ENCODE measurements at regions not wholly inside any gene's neighbourhood (a gene's known extent, or its start where the extent isn't known, plus 50 kb on each side); places are given as distances from the start of the nearest gene placed in this dataset.

DNA sequence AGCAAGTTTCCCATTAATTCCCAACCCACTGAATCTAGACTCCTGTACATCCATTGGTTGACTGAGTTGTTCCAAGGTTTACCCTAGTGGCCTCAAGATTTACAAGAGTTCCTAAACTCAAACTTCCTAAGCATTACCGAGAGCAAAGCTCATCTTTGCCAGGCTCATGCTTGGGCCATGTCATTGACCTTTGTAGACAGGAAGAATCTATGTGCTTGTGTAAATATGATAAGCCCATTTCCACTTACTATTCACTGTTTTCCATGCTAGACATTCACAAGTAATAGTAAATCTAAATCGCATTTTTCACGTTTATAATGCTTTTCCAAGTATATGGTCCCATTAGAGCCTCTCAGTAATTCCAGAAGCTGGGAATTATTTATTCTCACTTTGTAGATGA lies 534.5 kb upstream of the CLINT1 start:
- DNase-seq, result no peak

DNA sequence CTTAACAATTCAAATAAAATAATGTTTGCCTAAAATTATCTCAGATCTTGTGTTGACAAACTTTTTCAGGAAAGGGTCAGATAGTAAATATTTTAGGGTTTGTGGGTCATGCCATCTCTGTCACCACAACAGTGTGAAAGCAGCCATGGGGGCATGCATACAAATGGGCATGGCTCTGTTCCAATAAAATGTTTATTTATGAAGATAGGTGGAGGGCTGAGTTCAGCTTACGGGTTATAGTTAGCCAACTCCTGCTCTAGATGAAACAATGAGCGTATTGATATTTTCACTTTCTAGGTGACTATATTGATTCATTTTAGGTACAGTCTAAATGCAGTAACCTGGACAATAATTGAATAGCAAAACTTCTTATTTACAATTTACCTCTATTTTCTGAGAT lies 533.8 kb upstream of the CLINT1 start:
- DNase-seq, result no peak

DNA sequence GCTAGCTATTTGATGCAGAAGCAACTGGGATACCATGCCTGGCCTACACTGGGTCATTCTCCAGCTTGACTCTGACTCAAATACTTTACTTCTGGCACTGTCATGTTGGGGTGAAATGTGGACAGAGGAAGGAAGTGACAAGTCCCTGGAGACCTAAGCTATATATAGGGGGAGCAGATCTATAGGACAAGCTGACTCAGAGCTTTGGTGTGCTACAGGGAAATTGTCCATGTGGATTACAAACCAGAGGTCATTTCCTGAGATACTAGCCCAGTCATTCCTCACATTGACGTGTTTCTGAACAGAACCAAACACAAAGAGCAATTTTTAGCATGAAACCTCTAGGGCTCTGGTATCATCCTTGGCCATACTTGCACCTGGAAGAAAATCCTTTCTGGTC lies 531.6 kb upstream of the CLINT1 start:
- no peak for DNase-seq

DNA sequence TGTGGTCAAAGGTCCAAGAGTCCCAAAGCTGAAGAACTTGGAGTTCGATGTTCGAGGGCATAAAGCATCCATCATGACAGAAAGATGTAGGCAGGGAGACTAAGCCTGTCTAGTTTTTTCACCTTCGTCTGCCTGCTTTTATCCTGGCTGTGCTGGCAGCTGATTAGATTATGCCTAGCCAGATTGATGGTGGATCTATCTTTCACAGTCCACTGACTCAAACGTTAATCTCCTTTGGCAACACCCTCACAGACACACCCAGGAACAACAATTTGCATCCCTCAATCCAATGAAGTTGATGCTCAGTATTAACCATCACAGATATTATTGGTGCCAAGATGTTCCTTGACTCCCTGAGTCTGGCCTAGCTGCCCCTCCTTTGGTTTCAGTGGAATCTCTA lies 530.8 kb upstream of the CLINT1 start:
- no peak for DNase-seq

DNA sequence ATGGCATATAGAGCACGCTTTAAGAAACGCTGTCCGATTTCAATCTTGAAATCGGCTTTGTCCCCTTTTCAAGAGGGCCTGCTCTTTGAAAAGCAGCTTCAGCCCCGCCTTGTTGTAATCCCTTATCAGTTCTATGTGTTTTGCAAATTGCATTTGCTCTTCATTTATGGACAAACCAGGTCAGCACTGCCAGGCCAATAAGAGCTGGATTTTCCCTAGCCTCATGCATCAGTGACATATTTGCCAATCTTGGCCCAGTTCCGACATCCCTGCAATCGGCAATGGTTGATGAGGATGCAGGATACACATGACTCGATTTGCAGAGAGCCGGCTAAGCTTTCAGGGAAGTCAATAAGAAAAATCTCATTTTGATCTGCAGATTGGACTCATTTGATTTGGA lies 529.1 kb upstream of the CLINT1 start:
- no peak for DNase-seq

DNA sequence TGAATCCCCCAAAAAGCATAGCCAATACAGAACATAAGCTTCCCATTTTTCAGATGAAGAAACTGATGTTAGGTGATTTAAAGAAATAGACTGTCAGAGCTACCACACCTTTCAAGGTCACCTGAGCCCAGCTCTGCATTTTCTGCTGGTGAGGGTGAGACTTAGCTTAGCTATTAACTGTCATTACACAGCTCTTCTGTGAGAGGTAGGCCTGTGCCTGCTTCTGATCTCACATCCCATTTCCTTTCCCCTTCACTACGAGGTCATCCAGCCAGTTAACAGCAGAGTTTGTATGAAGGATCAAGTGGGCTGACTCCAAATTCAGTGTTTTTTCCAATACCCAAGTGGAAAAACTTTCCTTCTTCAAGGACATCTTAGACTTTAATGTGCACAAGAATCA lies 528.6 kb upstream of the CLINT1 start:
- DNase-seq, result no peak

DNA sequence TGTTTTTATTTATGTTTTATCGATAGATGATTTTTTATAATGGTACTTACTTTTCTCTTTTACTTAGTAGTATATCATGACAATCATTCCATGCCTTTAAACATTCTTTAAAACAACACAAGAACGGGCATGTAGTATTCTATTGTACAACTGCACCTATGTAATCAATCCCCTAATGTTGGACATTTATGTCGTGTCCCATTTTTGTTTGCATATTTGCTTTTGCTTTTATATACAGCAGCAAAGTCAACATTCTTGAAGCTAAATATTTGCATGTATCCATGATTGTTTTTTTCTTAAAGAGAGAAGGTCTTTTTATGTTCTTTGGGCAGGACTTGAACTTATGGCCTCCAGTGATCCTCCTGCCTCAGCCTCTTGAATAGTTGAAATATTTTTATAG lies 527.0 kb upstream of the CLINT1 start:
- no peak for DNase-seq

DNA sequence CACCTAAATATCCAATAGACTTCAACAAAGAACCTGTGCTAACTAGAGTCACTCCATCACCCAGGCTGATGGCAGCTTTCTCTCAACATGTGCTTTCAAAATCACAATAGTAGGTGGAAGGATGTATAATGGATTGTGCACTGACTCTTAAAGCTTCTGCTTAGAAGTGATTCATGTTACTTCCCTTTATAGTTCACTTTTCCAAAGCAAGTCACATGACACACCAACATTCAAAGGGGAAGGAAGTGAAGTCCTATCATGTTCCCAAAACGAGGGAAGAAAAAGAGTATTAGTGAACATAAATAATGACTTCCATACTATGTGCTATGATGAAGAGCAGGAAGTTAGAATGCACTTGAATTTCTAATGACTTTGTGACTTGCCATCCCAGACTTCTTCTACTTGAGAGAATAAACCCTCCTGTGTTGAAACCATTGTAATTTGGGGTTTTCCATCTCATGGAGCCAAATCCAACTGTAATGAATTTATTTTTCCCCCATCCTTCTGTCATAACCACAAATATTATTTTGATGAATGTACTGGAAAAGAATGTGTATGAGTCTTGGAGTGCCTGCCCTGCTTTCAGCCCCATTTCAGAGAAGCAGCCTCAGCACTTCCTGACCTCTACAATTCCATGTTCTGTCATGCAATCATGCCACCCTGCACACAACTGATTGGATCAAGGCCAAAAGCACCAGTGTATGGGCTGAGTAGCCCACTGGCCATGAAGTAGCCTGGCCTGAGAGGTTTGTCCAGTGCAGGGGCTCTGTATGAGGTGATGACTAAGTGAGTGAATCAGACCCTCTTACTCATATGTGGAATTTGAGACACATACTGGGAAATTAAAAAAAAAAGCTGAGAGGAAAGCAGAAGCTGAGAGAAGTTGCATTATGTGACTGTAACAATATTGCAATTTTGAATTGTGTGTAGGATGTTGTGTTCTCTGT lies 525.9 kb upstream of the CLINT1 start:
- no peak for DNase-seq

DNA sequence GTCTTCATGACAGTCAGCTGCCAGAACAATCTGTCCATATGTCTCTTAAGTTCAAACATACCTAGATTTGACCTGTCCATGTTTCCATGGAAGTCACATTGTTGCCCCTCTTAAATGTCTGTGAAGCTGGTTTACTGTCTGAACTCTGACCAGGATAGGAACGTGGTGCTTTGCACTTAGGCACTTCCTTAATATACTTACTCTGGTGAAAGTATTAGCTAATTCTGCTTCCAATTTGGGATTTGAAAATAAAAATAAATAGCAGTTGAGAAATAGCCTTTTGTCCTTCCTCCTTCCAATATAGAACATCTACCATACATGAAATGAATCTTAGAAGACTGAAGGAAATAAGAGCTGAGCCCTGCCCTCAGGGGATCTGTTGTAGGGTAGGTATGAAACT lies 524.5 kb upstream of the CLINT1 start:
- no peak for DNase-seq

DNA sequence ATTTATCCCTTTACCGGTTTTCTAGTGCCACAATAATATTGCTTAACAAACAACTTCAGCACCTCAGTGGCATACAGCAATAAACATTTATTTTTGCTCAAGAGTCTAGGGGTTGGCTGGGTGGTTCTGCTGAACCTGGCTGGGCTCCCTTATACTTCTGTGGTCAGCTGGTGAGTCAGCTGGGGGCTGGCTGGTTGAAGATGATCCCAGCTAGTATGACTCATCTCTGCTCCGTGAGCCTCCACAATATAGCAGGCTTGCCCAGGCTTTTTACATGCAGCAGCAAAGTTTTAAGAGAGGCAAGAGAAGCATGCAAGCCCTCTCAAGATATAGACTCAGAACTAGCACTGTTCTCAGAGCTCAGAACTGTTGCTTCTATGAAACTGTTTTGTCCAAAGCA lies 523.5 kb upstream of the CLINT1 start:
- peak; percentile 14 for DNase-seq

DNA sequence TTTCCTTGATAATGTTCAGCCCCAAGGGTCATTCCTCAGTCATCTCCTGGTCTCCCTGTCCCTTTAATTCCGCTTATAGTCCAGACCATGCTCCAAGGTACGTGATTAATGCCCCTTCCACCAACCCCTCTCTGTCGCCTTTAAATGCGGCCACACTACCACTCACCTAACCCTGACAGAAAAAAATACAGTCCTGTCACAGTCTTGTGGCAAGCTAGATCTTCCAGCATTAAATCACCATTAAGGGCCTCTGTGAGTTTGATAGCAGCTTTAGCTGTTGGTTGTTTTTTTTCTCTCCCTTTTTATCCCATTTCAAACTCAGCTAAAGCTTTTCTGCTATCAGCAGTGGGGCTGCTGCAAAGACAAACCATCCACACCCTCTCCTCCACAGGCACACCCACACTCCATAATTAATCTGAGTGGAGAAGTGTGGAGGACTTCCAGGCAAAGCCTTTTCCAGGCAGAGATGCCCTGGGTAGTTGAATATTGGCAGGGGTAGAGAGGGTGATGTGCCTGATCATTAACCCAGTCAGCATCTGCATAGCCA lies 522.7 kb upstream of the CLINT1 start:
- DNase-seq, result no peak

DNA sequence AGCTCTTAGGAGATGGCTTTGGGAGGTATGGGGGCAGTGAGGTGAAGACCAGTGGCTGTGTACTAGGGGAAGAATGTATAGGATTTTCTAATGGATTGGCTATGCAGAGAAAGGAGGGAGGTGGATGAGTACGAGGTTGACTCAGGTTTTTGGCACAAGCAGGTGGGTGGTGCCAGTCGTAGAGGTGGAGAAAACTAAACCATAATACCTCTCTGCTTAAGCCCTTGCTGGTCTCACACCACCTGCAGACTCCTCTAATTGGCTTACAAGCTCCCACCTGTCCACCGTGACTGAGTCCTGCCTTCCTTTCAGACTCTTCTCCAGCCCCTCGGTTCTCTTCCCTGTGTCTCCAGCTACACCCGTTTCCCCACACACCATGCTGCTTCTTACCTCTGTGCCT lies 521.7 kb upstream of the CLINT1 start:
- DNase-seq, result no peak

DNA sequence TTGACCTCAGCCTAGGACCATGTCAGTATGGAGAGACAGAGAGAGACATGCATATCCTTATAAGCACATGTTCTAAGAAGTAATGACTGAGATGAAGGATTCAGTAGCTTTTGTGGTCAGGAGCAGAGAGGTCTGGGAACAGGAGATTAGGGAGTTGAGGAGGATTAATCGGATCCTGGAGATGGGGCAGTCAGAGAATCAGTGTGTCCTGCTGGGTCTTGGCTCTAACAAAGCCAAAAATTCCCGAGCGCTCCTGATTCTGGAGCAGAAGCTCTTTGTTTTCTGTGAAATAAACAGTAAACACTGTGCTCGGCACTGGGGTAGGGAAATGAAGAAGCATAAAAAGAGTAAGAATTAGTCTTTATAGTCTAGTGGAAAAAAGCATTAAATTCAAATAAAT lies 520.0 kb upstream of the CLINT1 start:
- no peak for DNase-seq

DNA sequence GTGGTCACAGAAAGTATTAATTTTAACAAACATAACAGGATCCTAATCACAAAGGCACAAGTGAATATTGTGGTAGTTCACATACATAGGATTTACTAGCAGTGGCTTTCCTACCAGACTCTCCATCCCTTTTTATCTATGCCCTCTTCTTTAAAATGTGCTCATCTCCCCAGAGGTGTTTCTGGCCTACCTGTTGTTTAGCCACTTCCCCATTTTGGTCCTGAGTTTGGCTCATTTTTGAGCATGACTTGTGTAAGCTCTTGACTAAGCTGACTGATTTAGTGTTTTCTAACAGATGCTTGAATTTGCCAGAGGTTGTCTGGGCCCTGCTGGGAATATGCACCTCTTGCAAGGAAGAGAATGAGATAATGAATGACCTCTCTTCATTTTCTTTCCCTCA lies 517.7 kb upstream of the CLINT1 start:
- no peak for DNase-seq

DNA sequence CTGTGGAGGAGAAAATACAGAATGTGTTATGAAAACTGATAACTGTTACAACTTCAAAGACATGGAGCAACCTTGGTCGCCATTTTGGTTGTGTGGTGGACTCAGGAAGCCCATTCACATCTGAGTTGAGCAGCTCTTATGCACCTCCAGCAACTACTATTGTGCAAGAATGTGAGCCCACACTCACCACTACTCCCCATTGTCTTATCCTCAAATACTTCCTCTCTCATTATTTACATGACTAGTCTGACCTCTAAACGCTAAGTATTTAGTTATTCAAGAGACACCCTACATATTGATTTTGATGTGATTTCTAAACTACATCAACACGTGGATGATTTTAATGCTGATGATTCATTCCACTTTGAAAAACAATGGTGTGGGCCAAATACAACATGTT lies 516.6 kb upstream of the CLINT1 start:
- no peak for DNase-seq

DNA sequence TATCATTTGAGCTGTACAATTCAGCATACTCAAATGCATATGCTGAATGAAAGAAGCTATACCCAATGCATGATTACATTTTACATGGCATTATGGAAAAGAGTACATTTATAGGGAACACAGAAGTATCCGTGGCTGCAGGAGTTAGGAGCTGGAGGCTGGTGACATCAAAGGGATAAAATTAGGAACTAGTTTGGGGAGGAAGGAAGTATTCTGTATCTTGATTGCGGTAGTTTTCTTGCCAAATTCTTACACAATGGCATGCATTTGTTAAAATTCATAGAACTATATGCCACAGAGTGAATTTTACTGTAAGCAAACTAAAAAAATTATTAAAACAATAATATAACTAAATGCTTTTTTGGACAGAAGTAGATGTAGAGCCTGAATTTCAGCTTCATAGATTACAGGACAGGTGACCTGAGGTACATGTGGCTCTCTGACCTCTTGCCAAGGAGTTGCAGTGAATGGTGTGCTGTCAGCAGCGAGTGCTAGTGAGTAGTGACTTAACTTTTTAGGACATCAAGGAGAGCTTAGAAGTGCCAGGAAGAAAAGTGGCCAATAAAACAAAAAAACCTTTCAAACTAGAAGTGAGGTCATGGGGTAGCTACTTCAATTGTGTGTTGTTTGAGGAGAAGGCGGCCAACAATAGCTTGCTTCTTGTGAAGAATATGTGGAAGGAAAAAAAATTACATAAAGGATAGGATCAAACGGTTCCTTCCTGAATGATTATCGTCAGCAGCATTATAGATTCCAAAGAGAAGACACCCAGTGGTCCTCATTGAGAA lies 514.9 kb upstream of the CLINT1 start:
- DNase-seq, result no peak

DNA sequence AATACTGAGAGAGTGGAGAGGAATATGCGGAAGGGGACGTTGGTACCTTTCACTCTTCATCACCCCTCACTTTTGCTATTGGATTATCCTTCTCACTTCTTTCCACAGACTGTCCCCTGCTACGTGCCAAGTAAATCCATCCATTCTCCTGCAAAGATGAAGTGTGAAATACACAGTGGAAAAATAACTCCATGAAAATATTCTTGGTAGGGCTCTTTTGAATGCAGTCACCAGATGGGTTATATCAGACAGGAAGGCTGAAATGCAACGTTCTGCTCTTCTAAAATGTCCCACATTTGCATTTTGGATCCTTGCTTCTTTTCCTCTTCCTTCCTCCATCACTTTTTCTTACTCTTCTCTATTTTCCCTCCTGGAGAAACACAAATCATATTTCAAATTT lies 510.3 kb upstream of the CLINT1 start:
- DNase-seq, result no peak

DNA sequence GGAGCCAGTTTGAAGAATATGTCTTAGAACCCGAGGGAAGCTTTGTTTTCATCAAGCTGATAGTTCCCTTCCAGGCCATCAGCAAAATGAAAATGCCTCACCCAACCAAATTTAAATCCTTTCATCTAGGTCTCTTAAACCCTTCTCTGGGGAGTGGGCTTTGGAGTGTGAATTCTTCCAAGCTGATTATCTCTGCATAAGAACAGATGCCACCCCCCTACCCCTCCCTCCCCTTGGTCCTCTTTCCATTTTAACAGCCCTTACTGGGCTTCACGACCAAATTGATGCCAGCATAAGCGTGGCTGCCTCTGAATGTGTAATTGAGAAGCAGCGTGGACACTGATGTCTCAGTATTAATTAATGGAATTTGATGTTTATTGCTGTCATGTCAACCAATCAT lies 509.7 kb upstream of the CLINT1 start:
- no peak for DNase-seq

DNA sequence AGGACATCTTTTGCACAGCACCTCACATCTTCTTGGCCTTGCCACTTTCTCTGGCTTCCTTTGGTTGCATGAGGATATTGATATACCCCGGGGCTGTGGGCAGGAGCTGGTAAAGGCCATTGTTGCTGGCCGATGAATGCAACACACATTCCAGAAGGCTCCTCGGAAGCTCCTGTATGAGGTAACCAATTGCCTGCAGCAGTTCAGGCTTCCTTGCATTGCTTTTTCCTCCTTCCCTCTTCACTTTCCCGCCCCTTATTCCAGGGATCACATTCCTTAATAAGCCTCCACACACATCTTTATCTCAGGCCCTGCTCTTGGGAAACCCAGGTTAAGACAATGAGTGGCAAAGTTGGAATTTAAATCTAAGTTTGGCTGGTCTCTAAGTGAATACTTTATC lies 505.4 kb upstream of the CLINT1 start:
- no peak for DNase-seq

DNA sequence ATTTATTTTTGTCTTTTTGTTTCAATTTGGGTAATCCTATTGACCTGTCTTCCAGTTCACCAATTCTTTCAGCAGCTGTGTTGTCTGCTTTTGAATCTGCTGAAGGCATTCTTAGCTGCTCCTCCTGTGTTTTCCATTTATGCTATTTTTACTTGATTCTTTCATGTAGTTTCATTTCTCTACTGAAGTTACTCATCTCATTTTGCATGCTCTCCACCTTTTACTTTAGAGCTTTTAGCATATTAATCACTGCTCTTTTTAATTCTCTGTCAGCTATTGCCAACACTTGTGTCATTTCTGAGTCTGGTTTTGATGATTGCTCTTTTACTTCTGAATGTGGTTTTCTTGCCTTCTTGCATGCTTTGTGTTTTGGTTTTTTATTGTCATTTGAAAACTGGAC lies 496.0 kb upstream of the CLINT1 start:
- DNase-seq, result no peak

DNA sequence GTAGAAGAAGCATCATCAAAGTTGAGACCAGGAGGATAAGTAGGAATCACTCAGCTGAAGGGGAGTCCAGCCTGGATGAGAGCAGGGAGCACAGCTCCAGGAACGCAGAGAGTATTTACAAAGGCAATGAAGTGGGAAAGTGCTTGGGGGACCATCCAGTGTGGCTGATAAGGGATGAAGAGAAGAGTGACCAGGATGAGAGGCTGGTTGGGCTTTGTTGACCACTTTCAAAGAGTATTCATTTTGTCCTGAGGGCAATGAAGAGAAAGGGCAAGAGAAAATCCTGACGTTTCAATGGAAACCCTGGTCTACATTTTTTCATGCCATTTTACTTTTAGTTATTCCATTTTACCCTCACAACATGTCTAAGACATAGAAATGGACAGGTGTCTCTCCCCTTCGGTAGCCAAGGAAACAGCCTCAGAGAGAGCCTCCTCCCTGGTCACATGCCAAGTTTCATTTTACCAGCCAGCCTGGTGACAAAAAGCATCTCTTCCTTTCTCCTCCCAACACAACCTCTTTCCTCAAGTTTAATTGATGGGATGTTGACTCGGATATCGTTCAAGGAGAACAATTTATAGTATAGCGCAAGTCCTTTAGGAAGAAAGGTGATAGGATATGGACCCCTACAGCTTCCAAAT lies 492.7 kb upstream of the CLINT1 start:
- DNase-seq, result no peak

DNA sequence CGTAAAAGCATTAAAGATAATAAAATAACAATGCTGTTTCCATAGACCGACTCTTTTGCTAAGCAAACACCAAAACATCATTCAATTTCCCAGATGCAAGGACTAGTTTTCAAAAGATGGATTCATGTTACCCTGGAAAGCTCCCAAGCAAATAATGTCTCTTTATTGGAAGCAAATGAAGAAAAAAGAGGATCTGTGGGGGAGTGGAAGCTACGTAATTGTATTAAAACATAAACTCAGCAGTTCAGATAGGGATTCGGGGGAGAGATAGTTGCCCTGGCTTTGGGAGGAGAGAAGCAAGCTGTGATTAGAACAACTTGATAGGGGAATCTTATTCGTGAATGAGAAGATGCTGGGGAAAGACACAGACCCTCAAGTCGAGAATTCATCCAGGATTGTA lies 491.0 kb upstream of the CLINT1 start:
- no peak for DNase-seq

DNA sequence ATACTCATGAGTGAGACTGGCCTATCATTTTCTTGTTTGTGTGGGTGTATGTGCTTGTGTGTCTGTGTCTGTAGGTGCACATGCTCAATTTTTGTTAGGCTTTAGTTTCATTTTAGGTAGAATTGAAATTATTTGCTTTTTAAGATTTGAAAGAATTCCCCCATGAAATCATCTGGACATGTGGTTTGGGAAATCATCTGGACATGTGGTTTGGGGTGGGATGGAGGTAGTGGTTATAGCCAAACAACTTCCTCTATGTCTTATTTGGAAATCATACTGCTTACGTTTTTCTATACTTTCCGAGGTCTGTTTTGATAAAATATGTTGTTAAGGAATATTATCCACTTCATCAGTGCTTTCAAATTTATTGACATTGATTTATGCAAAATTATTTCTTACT lies 485.4 kb upstream of the CLINT1 start:
- no peak for DNase-seq

DNA sequence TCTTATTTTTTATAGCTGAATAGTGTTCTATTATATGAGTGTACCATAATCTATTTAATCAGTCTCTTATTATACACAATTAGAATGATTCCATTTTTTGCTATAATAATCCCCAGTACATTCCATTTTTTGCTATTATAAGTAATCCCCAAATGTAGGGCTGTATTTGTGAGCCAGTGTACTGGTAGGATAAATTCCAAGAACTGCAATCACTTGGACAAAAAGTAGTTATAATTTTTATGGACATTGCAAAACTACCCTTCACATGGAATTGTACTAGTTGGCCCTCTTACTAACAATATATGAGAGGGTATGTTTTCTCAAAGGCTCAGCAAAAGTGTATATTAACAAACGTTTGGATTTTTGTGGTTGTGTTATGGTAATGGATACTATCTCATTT lies 481.7 kb upstream of the CLINT1 start:
- no peak for DNase-seq
